GM18508 (cell line): ENCODE measurements at regions not wholly inside any gene's neighbourhood (a gene's known extent, or its start where the extent isn't known, plus 50 kb on each side); places are given as distances from the start of the nearest gene placed in this dataset.

ENCODE experiments used
- ATAC-seq: cut with Tn5 transposase; IDR thresholded peaks from one replicate; pipeline ENCODE4 v1.9.1; 2021; ENCODE audit warnings: moderate number of reproducible peaks; ENCODE audit not compliant: insufficient read depth, unreplicated experiment

GRCh38 chr11:108994887-108995286 is 330.0 kb downstream of the DDX10 start:
- no peak for ATAC-seq

GRCh38 chr11:108997826-108998225 is 333.0 kb downstream of the DDX10 start:
- ATAC-seq = no peak

GRCh38 chr11:109000531-109000930 is 335.7 kb downstream of the DDX10 start:
- ATAC-seq = no peak

- no peak for ATAC-seq
Measured at GRCh38 chr11:109001585-109001984, 336.7 kb downstream of the DDX10 start.

GRCh38 chr11:109012991-109013390 is 348.1 kb downstream of the DDX10 start:
- ATAC-seq = no peak

- ATAC-seq = no peak
Measured at GRCh38 chr11:109015283-109015682, 350.4 kb downstream of the DDX10 start.

- ATAC-seq = no peak
Measured at GRCh38 chr11:109016724-109017123, 351.9 kb downstream of the DDX10 start.

- no peak for ATAC-seq
Measured at GRCh38 chr11:109017489-109017888, 352.6 kb downstream of the DDX10 start.

- ATAC-seq = no peak
Measured at GRCh38 chr11:109018639-109019038, 353.8 kb downstream of the DDX10 start.

GRCh38 chr11:109019342-109019936 is 354.6 kb downstream of the DDX10 start:
- ATAC-seq = no peak

- no peak for ATAC-seq
Measured at GRCh38 chr11:109023036-109023435, 358.2 kb downstream of the DDX10 start.

- ATAC-seq = no peak
Measured at GRCh38 chr11:109026891-109027489, 362.1 kb downstream of the DDX10 start.

GRCh38 chr11:109027851-109028250 is 363.0 kb downstream of the DDX10 start:
- no peak for ATAC-seq

- no peak for ATAC-seq
Measured at GRCh38 chr11:109029927-109030326, 365.1 kb downstream of the DDX10 start.

- ATAC-seq = no peak
Measured at GRCh38 chr11:109033627-109034338, 368.9 kb downstream of the DDX10 start.

GRCh38 chr11:109034339-109034696 is 369.4 kb downstream of the DDX10 start:
- ATAC-seq = no peak

- no peak for ATAC-seq
Measured at GRCh38 chr11:109035284-109035683, 370.4 kb downstream of the DDX10 start.

- no peak for ATAC-seq
Measured at GRCh38 chr11:109036011-109036410, 371.1 kb downstream of the DDX10 start.

- ATAC-seq = no peak
Measured at GRCh38 chr11:109037856-109038780, 373.2 kb downstream of the DDX10 start.

- ATAC-seq = no peak
Measured at GRCh38 chr11:109039611-109040010, 374.7 kb downstream of the DDX10 start.

- no peak for ATAC-seq
Measured at GRCh38 chr11:109040303-109040702, 375.4 kb downstream of the DDX10 start.
